Endothelial cell of umbilical vein (primary cell): ENCODE measurements at regions not wholly inside any gene's neighbourhood (a gene's known extent, or its start where the extent isn't known, plus 50 kb on each side); places are given as distances from the start of the nearest gene placed in this dataset.

ENCODE experiments used
- CTCF ChIP-seq, 2 donors: IDR thresholded peaks; 1 replicate in 1 of 2; 2 replicates in 1 of 2; pipeline ENCODE4 v1.5.1; 2011; ENCODE audit warnings: low read length in 2 of 2, mild to moderate bottlenecking in 2 of 2, moderate library complexity in 2 of 2, control low read depth in 1 of 2, inconsistent platforms in 1 of 2, low read depth in 1 of 2; ENCODE audit not compliant: insufficient read depth in 1 of 2; ENCODE audit errors: extremely low read depth in 1 of 2
- EZH2 ChIP-seq: IDR thresholded peaks from 2 replicates; pipeline ENCODE4 v1.6.1; 2012; ENCODE audit warnings: borderline replicate concordance, low read depth, mild to moderate bottlenecking, moderate library complexity, low read length, inconsistent platforms; ENCODE audit not compliant: severe bottlenecking

DNA sequence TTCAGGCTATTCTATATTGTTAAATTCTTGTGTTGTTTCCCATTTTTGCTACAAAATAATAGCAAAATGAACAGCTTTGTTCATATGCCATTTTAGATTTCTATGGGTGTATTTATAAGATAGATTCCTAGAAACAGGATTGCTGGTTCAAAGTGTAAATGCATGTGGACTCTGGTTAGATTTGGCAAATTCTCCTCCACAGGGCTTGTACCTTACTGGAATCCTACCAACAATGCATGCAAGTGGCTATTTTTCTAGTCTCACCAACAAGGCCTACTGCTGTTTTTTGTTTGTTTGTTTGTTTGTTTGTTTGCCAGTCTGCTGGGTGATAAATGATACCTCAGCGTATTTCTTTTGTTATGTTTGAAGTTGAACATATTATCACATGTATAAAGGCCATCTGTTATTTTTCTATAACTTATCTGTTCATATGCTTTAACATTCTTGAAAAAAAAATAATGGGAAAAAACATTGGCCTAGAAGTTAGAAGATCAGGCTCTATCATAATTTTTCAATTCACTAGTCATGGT is 87.1 kb upstream of the AHR start:
- TF ChIP-seq CTCF (IDR thresholded peaks at IDR 0.05; ENCODE audit: extremely low read depth in 1 of 2, insufficient read depth in 1 of 2, low read depth in 1 of 2, low read length in 2 of 2): no peak
- TF ChIP-seq EZH2: no peak
